Glutamatergic neuron (in vitro differentiated cells): ENCODE measurements at regions not wholly inside any gene's neighbourhood (a gene's known extent, or its start where the extent isn't known, plus 50 kb on each side); places are given as distances from the start of the nearest gene placed in this dataset.
"Not testable (repeated sequence)": the region's sequence is repeated elsewhere in the genome, so short reads cannot be mapped to it uniquely, and the experiment has no call there.

Source experiments
- DNase-seq: peaks from one replicate; pipeline ENCODE4 v3.0.0; 2022
- H3K27ac Mint-ChIP-seq: one replicate; pipeline ENCODE4 v1.8.0; 2020; ENCODE audit warnings: mild to moderate bottlenecking, mixed read lengths, inconsistent platforms; ENCODE audit not compliant: unreplicated experiment
- H3K27me3 Mint-ChIP-seq: one replicate; pipeline ENCODE4 v1.8.0; 2020; ENCODE audit warnings: mild to moderate bottlenecking, moderate library complexity, mixed read lengths, inconsistent platforms; ENCODE audit not compliant: unreplicated experiment
- H3K36me3 Mint-ChIP-seq: one replicate; pipeline ENCODE4 v1.8.0; 2020; ENCODE audit warnings: mild to moderate bottlenecking, mixed read lengths, inconsistent platforms; ENCODE audit not compliant: unreplicated experiment
- H3K4me1 Mint-ChIP-seq: one replicate; pipeline ENCODE4 v1.8.0; 2020; ENCODE audit warnings: mild to moderate bottlenecking, low read depth, mixed read lengths, inconsistent platforms; ENCODE audit not compliant: unreplicated experiment
- H3K4me3 Mint-ChIP-seq: one replicate; pipeline ENCODE4 v1.8.0; 2020; ENCODE audit warnings: mild to moderate bottlenecking, mixed read lengths, inconsistent platforms; ENCODE audit not compliant: unreplicated experiment
- H3K9me3 Mint-ChIP-seq: one replicate; pipeline ENCODE4 v1.8.0; 2020; ENCODE audit warnings: mild to moderate bottlenecking, moderate library complexity, mixed read lengths, inconsistent platforms; ENCODE audit not compliant: unreplicated experiment
- CTCF ChIP-seq: fragments of 200-600 bp; sonication (generic); IDR thresholded peaks from one replicate; pipeline ENCODE4 v1.5.0; 2021; ENCODE audit not compliant: partially characterized antibody, unreplicated experiment

- H3K27me3 Mint-ChIP-seq = no peaks in the 10 kb centered on the region
- no peak for TF ChIP-seq CTCF
- H3K4me1 Mint-ChIP-seq = peaks cover 6% of the 10 kb centered on the region
- DNase-seq = peak; percentile 12
- no peaks in the 10 kb centered on the region for H3K36me3 Mint-ChIP-seq
- H3K27ac Mint-ChIP-seq = no peak overlapping the region
- no peaks in the 10 kb centered on the region for H3K9me3 Mint-ChIP-seq
- no peak overlapping the region for H3K4me3 Mint-ChIP-seq
Observed at GRCh38 chr15:77898811-77899730, 178.4 kb downstream of the TBC1D2B start.

GRCh38 chr15:77897896-77898406 is 179.6 kb downstream of the TBC1D2B start:
- TF ChIP-seq CTCF = no peak
- no peak for DNase-seq
- H3K27ac Mint-ChIP-seq = no peak overlapping the region
- H3K36me3 Mint-ChIP-seq = no peaks in the 10 kb centered on the region
- no peaks in the 10 kb centered on the region for H3K9me3 Mint-ChIP-seq
- H3K27me3 Mint-ChIP-seq = no peaks in the 10 kb centered on the region
- H3K4me1 Mint-ChIP-seq = peaks cover 6% of the 10 kb centered on the region
- H3K4me3 Mint-ChIP-seq = no peak overlapping the region

- not testable (repeated sequence) for DNase-seq, H3K9me3 Mint-ChIP-seq, H3K27ac Mint-ChIP-seq, H3K4me3 Mint-ChIP-seq, H3K4me1 Mint-ChIP-seq, H3K36me3 Mint-ChIP-seq, H3K27me3 Mint-ChIP-seq
Observed at GRCh38 chr15:77897113-77897895, 180.2 kb downstream of the TBC1D2B start.

GRCh38 chr15:77896147-77897112 is 181.1 kb downstream of the TBC1D2B start:
- not testable (repeated sequence) for H3K4me1 Mint-ChIP-seq, DNase-seq, H3K9me3 Mint-ChIP-seq, H3K27me3 Mint-ChIP-seq, H3K27ac Mint-ChIP-seq, H3K36me3 Mint-ChIP-seq, H3K4me3 Mint-ChIP-seq

GRCh38 chr15:77895742-77896141 is 181.8 kb downstream of the TBC1D2B start:
- Mint-ChIP-seq H3K4me3 (no peak overlapping the region), H3K4me1 (peaks cover 7% of the 10 kb centered on the region), H3K27me3 (no peaks in the 10 kb centered on the region), H3K9me3 (no peaks in the 10 kb centered on the region), H3K27ac (no peak overlapping the region), H3K36me3 (no peaks in the 10 kb centered on the region)
- DNase-seq = no peak
- no peak for TF ChIP-seq CTCF

GRCh38 chr15:77895145-77895544 is 182.4 kb downstream of the TBC1D2B start:
- not testable (repeated sequence) for H3K4me1 Mint-ChIP-seq, H3K36me3 Mint-ChIP-seq, H3K27ac Mint-ChIP-seq

GRCh38 chr15:77893671-77894640 is 183.6 kb downstream of the TBC1D2B start:
- H3K27me3 Mint-ChIP-seq, DNase-seq, H3K36me3 Mint-ChIP-seq, H3K9me3 Mint-ChIP-seq, H3K27ac Mint-ChIP-seq, H3K4me3 Mint-ChIP-seq: not testable (repeated sequence)
- H3K4me1 Mint-ChIP-seq = peaks cover 12% of the 10 kb centered on the region

More at GRCh38 chr15:77895145-77895544, 182.4 kb downstream of the TBC1D2B start:
- H3K9me3 Mint-ChIP-seq, H3K27me3 Mint-ChIP-seq, H3K4me3 Mint-ChIP-seq, DNase-seq: not testable (repeated sequence)

GRCh38 chr15:77893246-77893645 is 184.3 kb downstream of the TBC1D2B start:
- H3K4me3 Mint-ChIP-seq, H3K27ac Mint-ChIP-seq, DNase-seq, H3K36me3 Mint-ChIP-seq, H3K9me3 Mint-ChIP-seq, H3K27me3 Mint-ChIP-seq: not testable (repeated sequence)
- peaks cover 12% of the 10 kb centered on the region for H3K4me1 Mint-ChIP-seq
